ENCODE measurements at regions not wholly inside any gene's neighbourhood (a gene's known extent, or its start where the extent isn't known, plus 50 kb on each side); places are given as distances from the start of the nearest gene placed in this dataset.

DNA sequence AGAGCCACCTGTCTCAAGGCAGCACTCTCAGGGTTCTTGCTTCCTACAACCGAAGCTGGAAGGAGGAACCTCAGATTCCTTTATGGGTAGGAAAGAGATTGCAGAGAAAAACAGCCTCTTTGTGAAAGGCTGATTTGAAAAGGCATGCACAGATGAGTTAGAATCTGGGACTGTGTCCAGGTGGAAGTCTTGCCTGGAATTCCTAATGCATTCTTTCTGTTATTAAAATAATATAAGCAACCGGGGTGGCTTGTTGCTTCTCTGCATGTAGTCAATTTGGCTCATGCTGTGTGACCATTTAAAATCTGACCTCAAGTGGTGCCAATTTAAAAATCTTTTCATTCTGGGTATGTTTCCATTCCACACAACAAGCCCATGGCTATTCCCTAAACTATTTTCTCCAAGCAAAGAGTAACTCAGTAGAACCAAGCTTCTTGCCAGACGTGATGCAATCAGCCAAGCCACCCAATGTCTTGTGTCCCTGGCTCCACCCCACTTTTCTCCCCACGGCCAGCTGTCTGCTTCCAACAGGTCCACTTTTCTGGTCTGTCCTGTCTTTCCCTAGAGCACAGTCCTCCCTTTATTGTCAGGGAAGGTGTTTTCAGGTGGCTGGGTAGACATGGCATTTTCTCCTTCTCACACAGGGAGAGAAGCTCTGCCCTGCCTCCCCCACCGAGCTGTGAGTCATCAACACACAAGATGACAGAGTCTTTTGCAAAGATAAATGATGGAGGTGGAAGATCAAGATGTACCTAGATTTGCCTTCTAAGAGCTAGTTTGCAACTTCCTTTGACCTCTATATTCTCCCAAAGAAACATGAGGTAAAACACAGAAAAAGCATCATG lies 394.3 kb downstream of the FOXO1 start:
- in situ Hi-C loops (cut with HindIII; ENCODE audit: low sequenced_read_pairs) = no loop called here

DNA sequence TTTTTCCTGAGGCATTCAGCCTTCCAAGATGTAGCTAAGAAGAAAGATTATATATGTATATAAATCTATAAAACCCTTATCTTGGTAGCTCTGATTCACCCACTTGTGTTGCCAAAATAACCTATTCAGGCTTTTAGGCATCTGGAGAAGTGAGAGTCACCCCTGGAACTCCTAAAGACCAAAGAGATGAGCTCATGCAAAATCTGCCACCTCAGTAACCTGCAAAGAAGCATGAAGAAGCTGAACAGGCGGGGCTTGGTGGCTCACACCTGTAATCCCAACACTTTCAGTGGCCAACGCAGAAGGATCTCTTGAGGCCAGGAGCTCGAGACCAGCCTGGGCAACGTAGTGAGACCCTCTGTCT lies 393.7 kb downstream of the FOXO1 start:
- in situ Hi-C loops (cut with HindIII; ENCODE audit: low sequenced_read_pairs) = no loop called here

DNA sequence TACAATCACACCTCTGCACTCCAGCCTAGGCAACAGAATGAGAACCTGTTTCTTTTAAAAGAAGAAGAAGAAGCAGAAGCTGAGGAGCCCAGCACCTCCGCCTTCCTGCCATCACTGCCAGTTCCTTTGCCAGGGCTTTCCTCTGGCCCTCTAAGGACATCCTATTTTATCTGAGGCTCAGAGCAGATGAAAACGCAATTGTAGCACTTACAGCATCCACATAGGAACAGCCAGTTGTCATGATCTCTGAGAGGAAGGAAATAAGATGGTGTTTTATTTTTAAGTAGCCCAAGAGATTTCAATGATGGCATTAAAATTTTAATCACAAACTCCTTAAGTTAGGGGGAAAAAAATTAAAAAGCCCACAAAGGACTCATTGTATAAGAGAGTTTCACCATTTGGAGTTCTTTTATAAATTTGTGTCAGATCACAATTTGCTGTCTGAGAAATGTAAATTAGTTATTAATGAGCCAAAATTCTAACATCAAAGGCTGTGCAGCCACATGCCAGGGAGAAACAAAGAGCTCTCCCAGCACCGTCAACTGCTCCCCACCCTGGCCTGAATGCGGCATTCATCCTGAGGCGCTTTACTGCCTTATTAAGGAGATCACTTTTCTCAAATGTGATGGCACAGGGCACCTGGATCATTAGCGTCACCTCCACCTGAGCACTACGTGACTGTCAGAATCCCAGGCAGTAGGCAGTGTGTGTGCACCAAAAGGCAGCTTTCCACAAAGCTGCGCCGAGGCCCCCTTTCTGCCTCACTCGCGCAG lies 393.0 kb downstream of the FOXO1 start:
- in situ Hi-C loops (cut with HindIII; ENCODE audit: low sequenced_read_pairs) = no loop called here

DNA sequence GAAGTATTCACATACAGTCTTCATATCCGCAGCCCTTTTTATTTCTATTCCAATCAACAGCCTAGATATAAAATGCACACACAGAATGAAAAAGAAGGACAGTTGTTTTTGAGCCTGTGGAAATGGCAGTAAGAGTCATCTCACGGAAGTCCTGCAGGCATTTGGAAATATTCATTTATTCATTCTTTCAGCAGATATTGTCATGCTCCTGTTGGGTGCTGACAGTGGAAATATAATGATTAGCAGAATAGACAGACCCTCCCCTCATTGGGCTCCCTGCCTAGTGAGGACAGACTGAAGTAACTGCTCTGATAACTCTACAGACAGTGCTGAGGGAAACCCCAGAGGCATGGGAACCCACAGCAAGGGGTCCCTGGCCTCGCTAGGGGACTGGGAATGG lies 392.3 kb downstream of the FOXO1 start:
- in situ Hi-C loops (cut with HindIII; ENCODE audit: low sequenced_read_pairs) = no loop called here

DNA sequence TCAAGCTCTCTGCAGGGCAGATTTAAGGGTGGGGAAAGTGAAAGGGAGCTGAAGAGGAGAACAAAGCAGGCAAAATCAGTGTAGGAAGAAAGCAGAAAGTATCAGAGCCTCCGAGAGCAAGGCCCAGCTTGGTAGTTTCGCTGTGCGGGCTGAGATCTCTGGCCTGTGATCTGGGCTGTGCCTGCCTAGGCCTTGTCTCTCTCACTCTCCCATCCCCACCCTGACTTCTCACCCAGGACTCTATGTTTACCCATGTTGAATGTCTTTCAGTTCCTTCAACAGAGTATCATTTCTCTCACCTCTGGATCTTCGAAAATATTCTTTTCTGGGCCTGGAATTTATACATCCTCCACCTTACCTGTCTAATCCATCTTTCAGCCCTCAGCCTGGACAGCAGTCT lies 391.3 kb downstream of the FOXO1 start:
- in situ Hi-C loops (cut with HindIII; ENCODE audit: low sequenced_read_pairs) = no loop called here

DNA sequence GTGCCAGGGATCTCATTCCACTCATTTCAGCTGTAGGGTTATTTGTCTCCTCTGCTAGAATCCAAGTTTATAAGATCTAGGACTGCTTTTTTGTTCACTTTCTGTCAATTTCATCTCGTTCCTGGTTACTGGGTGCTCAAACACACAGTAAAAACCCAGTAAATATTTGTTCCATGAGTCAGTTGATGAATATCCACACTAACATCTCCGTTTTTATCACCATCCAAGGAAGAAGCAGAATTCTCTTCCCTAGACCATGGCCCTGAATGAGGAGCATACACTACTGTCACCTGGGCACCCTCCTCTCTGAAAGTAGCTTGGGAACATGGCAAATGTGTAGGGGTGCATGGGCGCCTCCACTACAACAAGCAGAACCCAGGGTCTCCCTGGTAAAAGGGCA lies 390.8 kb downstream of the FOXO1 start:
- in situ Hi-C loops (cut with HindIII; ENCODE audit: low sequenced_read_pairs) = no loop called here

DNA sequence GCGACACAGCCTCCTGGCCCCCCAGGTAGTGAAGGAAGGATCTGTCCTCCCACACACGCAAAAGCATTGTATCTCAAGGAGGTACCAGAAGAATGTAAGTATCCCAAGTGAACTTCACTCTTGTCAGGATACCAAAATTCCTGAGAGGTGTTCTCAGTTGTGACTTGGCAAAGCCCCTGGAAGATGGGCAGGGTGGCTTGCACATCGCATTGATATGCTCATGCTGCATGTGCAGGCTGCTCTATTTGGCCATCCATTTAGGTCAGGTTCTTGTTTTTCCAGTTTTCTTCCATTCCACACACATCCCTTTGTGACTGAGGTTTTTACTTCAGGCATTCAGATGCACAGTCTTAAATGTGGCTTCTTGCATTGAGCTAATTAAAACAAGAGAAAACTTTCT lies 382.8 kb downstream of the FOXO1 start:
- in situ Hi-C loops (cut with HindIII; ENCODE audit: low sequenced_read_pairs) = no loop called here

DNA sequence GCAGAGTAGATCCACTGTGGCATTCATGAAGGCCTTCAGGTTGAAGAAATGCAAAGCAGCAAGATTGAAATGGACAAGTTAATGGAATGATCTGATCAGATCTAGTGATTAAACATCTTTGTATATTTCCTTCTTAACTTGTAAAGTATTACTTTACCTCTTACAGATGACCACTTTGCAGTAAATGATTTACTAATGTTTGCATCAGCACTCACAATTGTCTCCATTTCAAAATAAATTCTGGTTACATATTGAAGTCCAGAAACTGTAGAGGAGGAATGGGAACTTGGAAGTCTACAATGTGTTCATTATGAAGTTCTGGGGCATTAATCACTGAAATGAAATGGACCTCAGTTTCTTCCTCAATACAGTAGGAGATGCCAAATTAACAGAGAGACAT lies 380.8 kb downstream of the FOXO1 start:
- in situ Hi-C loops (cut with HindIII; ENCODE audit: low sequenced_read_pairs) = no loop called here

DNA sequence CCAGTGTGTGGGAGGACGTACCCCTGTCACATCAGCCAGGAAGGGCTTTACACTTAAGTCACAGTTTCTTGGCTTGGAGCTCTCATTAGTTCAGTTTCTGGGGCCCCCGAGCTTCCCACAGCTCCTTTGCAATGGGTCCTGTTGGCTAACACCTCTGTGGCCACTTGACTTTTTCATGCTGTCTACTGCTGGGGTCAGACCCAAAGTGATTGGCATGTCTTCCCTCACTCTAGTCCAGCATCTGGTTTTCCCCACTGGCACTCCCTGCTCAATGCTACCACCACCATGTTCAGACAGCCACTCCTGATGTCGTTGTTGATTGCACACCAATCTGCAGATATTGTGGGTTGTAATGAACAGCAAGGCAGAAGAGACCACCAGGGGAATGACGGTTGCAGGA lies 379.0 kb downstream of the FOXO1 start:
- in situ Hi-C loops (cut with HindIII; ENCODE audit: low sequenced_read_pairs) = no loop called here

DNA sequence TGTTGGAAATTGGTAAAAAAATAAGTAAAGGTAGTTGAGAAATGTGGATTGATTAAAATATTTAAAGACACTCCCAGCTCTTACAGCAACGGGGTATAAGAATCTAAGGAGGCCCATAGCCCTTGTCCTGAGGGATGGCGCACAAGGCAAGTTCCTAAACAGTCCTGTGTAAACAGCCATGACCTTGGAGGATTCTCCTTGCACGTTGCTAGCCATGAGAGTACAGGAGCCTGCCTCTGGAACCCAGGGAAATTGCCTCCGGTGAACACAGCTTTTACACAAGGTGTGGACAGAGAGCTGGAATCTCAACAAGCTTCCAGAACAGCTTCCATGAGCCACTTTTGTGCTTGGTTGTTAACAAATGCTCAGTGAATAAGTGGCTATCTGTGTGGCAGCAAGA lies 378.2 kb downstream of the FOXO1 start:
- in situ Hi-C loops (cut with HindIII; ENCODE audit: low sequenced_read_pairs) = no loop called here

DNA sequence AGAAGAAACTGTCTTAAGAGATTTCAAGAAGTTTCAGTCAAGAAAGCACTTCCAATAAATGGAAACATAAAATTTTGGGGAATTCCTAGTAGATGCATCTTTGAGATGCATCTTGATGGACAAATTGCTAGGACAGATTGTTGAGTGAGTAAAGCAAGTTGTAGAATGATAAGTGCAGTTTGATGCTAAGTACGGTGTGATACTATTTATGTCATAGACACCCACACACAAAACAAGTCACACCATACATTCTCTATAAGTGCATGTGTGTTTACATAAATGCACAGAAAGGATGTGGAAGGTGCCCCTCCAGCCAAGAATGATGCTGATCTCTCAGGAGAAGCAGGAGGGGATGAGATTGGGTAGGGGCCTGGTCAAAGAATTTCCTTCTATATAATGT lies 375.7 kb downstream of the FOXO1 start:
- in situ Hi-C loops (cut with HindIII; ENCODE audit: low sequenced_read_pairs) = no loop called here

DNA sequence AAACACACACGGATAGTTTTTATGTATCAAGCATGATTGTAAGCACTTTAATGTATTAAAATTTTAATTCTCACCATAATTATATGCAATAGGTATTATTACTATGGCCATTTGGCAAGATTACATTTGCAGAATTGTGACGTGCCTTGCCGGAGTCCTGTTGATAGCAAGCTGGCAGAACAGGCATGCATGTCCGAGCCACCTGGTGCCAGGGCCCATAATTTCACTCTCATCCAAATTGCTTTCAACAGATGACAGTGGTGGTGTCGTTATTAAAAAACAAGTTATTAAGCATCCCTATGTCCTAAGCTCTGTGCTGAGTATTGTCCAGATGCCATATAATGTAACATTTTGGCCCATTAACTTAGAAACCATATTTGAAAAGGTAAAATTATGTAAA lies 374.3 kb downstream of the FOXO1 start:
- in situ Hi-C loops (cut with HindIII; ENCODE audit: low sequenced_read_pairs) = no loop called here

DNA sequence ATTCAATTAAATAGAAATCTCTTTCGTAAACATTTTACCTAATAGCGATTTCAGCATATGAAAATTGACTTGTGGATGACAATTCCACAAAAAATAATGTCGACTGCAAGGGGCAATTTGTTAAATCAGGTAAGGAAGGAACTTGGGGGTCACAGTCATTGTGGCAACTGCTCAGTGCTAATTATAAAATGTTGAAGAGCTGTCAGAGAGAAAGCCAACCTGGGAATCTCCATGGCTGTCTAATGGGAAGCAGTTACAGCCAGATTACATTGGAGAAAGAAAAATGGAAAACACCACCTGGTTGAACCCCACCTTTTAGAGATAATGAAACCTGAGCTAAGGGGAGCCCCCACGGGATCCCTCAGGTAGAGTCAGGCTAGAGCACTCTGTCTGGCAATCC lies 373.9 kb downstream of the FOXO1 start:
- in situ Hi-C loops (cut with HindIII; ENCODE audit: low sequenced_read_pairs) = no loop called here

DNA sequence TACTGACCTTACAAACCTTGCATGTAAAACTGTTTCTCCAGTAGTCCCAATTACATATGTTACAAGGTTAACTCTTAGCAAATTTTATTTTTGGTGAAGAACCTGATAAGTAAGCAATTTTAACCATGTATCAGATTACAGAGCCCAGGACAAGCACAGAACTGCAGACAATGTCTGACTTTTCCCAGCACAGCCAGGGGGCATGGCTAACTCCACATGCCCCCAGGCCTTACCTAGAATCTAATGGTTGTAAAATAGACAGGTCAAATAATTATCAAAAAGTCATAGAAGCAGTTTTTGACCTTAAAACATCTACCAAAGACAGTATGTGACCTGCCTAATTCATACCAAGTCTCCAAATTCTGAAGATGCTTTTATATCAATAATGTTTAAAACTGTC lies 364.1 kb downstream of the FOXO1 start:
- in situ Hi-C loops (cut with HindIII; ENCODE audit: low sequenced_read_pairs) = no loop called here

DNA sequence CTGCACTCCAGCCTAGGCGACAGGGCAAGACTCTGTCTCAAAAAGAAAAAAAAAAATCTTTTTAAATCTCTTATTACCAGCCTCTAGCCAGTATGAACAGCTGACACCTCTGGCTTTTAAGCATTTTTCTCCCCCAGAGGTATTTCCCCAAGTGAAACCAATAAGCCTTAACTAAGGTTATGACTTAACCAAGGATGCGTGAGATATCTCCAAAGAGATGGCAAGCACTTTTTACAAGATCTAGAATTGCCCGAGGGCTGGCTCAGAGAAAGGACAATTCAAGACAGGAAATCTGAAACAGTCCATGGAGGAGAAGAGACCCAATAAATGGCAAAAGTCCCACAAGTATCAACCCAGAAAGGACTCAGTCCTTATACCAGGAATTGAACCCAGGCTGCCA lies 362.1 kb downstream of the FOXO1 start:
- in situ Hi-C loops (cut with HindIII; ENCODE audit: low sequenced_read_pairs) = no loop called here

DNA sequence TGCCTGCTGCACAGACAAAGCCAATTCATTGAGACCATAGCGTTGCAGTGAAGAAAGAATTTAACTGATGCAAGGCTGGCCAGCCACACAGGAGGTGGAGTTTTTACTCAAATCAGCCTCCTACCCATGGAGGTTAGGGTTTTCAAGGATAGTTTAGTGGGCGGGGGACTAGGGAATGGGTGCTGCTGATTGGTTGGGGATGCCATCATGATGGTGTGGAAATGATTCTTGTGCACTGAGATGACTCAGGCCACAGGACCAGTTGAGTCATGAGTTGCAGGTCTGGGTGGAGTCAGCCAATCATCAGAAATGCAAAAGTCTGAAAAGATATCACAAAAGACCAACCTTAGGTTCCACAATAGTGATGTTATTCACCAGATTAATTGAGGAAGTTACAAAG lies 359.6 kb downstream of the FOXO1 start:
- in situ Hi-C loops (cut with HindIII; ENCODE audit: low sequenced_read_pairs) = no loop called here

DNA sequence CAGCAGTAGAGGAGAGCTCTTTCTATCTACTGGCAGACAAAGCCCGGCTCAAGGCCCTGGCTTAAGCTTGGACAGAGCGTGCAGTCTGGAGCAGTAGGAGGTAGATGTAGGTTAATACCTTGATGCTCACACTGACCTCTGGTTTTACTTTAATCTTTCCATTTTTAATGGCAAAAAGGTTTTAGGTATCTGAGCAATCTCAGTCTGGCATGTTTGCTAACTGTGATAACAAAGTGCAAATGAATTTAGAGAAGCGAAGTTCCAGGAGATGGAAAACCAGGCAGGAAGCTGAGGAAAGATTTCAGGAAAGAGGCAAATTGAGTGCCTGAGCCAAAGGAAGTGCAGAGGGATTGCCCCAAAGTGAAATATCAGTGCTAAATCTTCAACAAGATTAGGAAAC lies 356.6 kb downstream of the FOXO1 start:
- in situ Hi-C loops (cut with HindIII; ENCODE audit: low sequenced_read_pairs) = no loop called here

DNA sequence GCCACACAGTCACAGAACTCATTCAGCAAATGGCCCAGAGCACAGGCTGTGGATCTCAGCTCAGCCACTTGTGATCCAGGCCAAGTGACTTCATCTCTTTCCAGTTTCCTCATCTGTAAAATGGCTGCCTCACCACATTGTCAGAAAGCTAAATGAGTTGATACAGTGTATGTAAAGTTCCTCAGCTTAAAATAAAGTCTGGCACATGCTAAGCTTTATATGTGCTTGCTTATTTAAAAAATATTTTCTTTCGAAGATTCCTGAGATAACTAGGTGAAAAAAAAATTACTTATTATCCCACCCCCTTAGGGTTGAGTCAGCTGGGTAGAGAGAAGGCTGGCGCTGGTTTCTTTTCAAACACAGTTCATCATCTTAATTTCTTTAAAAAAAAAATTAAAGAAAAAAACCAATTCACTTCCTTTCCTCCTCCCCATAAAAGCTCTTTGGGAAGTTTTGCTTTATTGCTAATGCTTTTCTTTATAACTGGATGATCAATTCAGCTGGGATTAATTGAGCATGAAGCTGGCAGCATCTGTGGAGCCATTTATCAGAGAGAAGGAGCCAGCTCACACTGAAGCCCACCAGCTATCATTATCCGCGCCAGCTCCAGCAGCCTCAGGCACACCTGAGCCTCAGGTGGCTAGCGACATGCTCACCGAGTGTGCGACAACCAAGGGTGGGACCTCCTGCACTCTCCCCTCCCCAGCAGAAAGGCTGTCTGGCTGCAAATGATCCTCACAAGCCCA lies 354.9 kb downstream of the FOXO1 start:
- in situ Hi-C loops (cut with HindIII; ENCODE audit: low sequenced_read_pairs) = no loop called here

DNA sequence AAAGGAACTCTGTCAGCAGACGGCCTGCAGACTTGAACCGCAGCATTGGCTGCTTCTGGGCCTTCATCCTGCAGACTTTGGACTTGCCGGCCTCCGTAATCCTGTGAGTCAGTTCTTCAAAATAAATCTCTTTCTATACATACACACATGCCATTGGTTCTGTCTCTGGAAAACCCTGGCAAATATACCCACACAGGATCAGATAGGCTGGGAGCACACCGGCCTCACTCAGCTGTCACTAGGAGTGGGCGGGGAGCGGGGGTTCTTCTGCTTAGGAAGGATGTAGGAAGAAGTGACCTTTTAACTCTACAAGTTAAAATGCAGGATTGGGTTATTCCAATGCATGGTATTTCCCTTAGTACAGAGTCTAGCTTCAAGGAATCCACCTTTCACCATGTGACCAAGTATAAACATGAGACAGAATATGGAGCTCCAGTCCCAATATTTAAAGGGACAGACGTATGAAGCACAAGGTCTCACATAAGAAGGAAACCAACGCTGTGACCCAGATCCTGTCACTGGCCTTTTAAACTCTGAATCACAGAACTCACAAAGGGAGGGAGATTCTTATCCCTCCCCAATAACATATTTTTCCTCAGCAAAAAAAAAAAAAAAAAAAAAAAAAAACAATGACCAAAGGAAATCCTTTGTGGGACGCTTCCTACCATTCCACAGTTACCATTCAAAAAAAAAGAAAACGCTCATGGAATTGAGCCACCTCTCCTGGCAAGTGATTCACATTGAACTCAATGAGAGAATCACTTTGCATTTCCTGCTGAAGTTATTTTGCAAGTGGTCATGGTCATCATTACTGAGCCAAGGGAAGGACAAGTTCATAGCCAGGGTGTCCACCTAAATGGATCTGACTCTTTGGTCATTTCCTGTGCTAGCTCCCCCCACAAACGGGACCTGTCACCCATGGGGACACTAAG lies 352.9 kb downstream of the FOXO1 start:
- in situ Hi-C loops (cut with HindIII; ENCODE audit: low sequenced_read_pairs) = no loop called here

DNA sequence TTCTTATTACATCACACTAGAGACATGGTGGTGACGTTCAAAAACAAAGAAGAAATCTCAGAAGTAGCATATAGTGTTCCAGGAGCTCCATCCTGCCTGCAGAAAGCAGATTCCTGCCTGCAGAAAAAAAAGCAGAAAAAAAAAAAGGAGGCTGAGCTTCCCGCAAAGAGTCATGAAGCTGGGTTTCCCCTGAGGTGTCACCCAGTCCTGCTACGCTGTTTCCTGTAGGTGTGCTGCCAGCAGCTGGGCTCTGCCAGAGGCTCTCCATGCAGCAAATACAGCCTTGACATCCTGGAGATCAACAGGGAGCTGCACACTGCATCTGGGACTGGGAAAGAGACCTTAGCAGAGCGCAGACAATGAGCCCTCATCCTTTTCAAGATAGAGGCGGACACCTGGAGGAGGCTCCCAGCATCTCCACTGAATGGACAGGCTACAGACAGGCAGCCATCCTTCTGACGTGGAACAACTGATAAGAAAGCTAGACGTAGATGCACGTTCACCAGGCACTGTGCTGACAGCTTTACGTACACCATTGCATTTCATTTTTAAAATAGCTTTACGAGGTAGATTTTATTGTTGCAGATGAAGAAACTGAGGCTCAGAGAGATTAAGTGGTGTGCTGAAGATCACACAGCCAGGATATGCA lies 350.9 kb downstream of the FOXO1 start:
- in situ Hi-C loops (cut with HindIII; ENCODE audit: low sequenced_read_pairs) = no loop called here
